GM23338 (cell line): ENCODE measurements at regions not wholly inside any gene's neighbourhood (a gene's known extent, or its start where the extent isn't known, plus 50 kb on each side); places are given as distances from the start of the nearest gene placed in this dataset.
A peak's percentile ranks its signal among the peaks of the same experiment; 100 is the strongest.

ENCODE experiments used
- ATAC-seq: fragments of 200-7000 bp; cut with Tn5 transposase; 3 replicates; pipeline ENCODE4 v1.9.1; 2020
- DNase-seq: peaks from one replicate; pipeline ENCODE4 v3.0.0-alpha.2; 2015; ENCODE audit warnings: low spot score
- H2AFZ ChIP-seq: fragments of 200-600 bp; sonication (generic); 2 replicates; pipeline ENCODE4 v1.8.0; 2016; ENCODE audit warnings: antibody characterized with exemption, mild to moderate bottlenecking, moderate library complexity
- H3F3A ChIP-seq: fragments of 200-600 bp; sonication (generic); replicated peaks from 2 replicates; pipeline ENCODE4 v1.8.0; 2017; ENCODE audit warnings: antibody characterized with exemption, mixed run types, low read depth
- H3K27ac ChIP-seq: fragments of 200-600 bp; sonication (generic); 2 replicates; pipeline ENCODE4 v1.6.1; 2016; ENCODE audit warnings: low read depth
- H3K27me3 ChIP-seq: fragments of 200-600 bp; sonication (generic); 2 replicates; pipeline ENCODE4 v1.8.0; 2016; ENCODE audit warnings: mild to moderate bottlenecking, mixed run types, moderate library complexity; ENCODE audit not compliant: insufficient read depth
- H3K36me3 ChIP-seq: fragments of 200-600 bp; sonication (generic); 2 replicates; pipeline ENCODE4 v1.8.0; 2016; ENCODE audit warnings: mild to moderate bottlenecking; ENCODE audit not compliant: insufficient read depth
- H3K4me1 ChIP-seq: fragments of 200-600 bp; sonication (generic); 2 replicates; pipeline ENCODE4 v1.8.0; 2016; ENCODE audit warnings: mild to moderate bottlenecking, moderate library complexity; ENCODE audit not compliant: insufficient read depth
- H3K4me2 ChIP-seq: fragments of 200-600 bp; sonication (generic); 2 replicates; pipeline ENCODE4 v1.7.1; 2017; ENCODE audit warnings: mixed run types
- H3K4me3 ChIP-seq: fragments of 200-600 bp; sonication (generic); 2 replicates; pipeline ENCODE4 v1.6.1; 2016; ENCODE audit warnings: mixed run types
- H3K79me2 ChIP-seq: fragments of 200-600 bp; sonication (generic); replicated peaks from 2 replicates; pipeline ENCODE4 v1.8.0; 2017; ENCODE audit warnings: mild to moderate bottlenecking; ENCODE audit not compliant: insufficient read depth
- H3K9me2 ChIP-seq: fragments of 200-600 bp; sonication (generic); 2 replicates; pipeline ENCODE4 v1.8.0; 2017; ENCODE audit not compliant: insufficient read depth
- H4K20me1 ChIP-seq: fragments of 200-600 bp; sonication (generic); replicated peaks from 2 replicates; pipeline ENCODE4 v1.8.0; 2017; ENCODE audit warnings: mild to moderate bottlenecking; ENCODE audit not compliant: insufficient read depth
- H3K27ac Mint-ChIP-seq: 2 replicates; pipeline ENCODE4 v1.8.0; 2020; ENCODE audit warnings: inconsistent platforms, mild to moderate bottlenecking, moderate library complexity, mixed read lengths
- H3K27me3 Mint-ChIP-seq: 3 replicates; pipeline ENCODE4 v1.8.0; 2022; ENCODE audit warnings: low read depth, mild to moderate bottlenecking, moderate library complexity, mixed read lengths, inconsistent platforms; ENCODE audit not compliant: insufficient read depth, poor library complexity
- H3K36me3 Mint-ChIP-seq: 3 replicates; pipeline ENCODE4 v1.8.0; 2021; ENCODE audit warnings: low read depth, mild to moderate bottlenecking, inconsistent platforms, moderate library complexity, mixed read lengths
- H3K4me1 Mint-ChIP-seq: 3 replicates; pipeline ENCODE4 v1.8.0; 2020; ENCODE audit warnings: mild to moderate bottlenecking, inconsistent platforms, mixed read lengths
- H3K4me3 Mint-ChIP-seq: 3 replicates; pipeline ENCODE4 v1.8.0; 2021; ENCODE audit warnings: moderate library complexity, mild to moderate bottlenecking, inconsistent platforms, mixed read lengths
- H3K9me3 Mint-ChIP-seq: 3 replicates; pipeline ENCODE4 v1.8.0; 2020; ENCODE audit warnings: moderate library complexity, mild to moderate bottlenecking, inconsistent platforms, mixed read lengths
- CTCF ChIP-seq, 2 experiments: fragments of 200-600 bp in 1 of 2; sonication (generic) in 1 of 2; conservative IDR thresholded peaks; 2 replicates each; pipeline versions ENCODE4 v1.5.1 to v1.6.1; 2016 to 2017; ENCODE audit warnings: antibody characterized with exemption in 2 of 2, low read depth in 2 of 2, mild to moderate bottlenecking in 2 of 2, moderate library complexity in 1 of 2
- EZH2 ChIP-seq: fragments of 200-600 bp; sonication (generic); IDR thresholded peaks from one replicate; pipeline ENCODE4 v1.8.0; 2017; ENCODE audit warnings: antibody characterized with exemption, mild to moderate bottlenecking, low read depth; ENCODE audit not compliant: unreplicated experiment
- NANOG ChIP-seq: IDR thresholded peaks from 2 replicates; pipeline ENCODE4 v1.6.1; 2016; ENCODE audit warnings: antibody characterized with exemption, borderline replicate concordance
- ZNF114 ChIP-seq: fragments of 250-450 bp; sonication (Bioruptor Pico); IDR thresholded peaks from 2 replicates; pipeline ENCODE4 v1.5.0; 2020; ENCODE audit warnings: mild to moderate bottlenecking, moderate library complexity
- TF ChIP-seq, protein P1 (sequence below): IDR thresholded peaks from 2 replicates; pipeline ENCODE4 v1.6.1; 2016; ENCODE audit warnings: antibody characterized with exemption
- TF ChIP-seq, protein P2 (sequence below): fragments of 250-450 bp; sonication (Bioruptor Pico); IDR thresholded peaks from 2 replicates; pipeline ENCODE4 v1.5.0; 2020; ENCODE audit warnings: mild to moderate bottlenecking, moderate library complexity
- TF ChIP-seq, protein P3 (sequence below): IDR thresholded peaks from one replicate; pipeline ENCODE4 v1.6.1; 2018; ENCODE audit warnings: antibody characterized with exemption; ENCODE audit not compliant: unreplicated experiment

DNA sequence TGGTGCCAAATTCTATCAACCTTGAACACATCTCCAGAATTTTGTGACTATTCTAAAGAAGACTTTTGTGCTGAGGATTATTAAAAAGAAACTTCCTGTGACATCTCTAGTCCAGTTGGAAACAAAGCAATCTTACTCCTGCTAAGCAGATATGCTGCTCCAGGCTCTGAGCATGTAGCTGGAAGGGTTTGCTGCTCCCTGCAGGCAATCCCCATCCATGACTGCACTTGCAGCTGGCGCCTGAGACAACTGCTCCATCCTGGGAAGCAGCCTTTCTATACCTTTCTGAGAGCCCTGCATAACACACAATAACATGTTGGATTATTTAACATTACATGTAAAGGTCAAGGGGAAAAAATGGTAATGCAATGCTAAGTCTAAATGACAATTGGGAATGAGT lies 105.1 kb downstream of the NDUFA12 start:
- Histone ChIP-seq H4K20me1 (no peaks in the 10 kb centered on the region), H3K27me3 (no peaks in the 10 kb centered on the region), H3K9me2 (no peaks in the 10 kb centered on the region), H3F3A (no peaks in the 10 kb centered on the region), H3K4me1 (no peaks in the 10 kb centered on the region), H3K27ac (no peak overlapping the region), H3K4me2 (no peak overlapping the region), H3K4me3 (no peak overlapping the region), H3K36me3 (no peaks in the 10 kb centered on the region), H3K79me2 (no peaks in the 10 kb centered on the region), H2AFZ (no peak overlapping the region)
- peak; percentile 77 for ATAC-seq
- Mint-ChIP-seq H3K27ac (no peak overlapping the region), H3K4me1 (no peaks in the 10 kb centered on the region), H3K4me3 (no peak overlapping the region), H3K27me3 (peaks cover 5% of the 10 kb centered on the region), H3K36me3 (no peaks in the 10 kb centered on the region), H3K9me3 (no peaks in the 10 kb centered on the region)
- TF ChIP-seq CTCF (conservative IDR thresholded peaks at IDR 0.05; ENCODE audit: low read depth in 2 of 2) (peak; percentile 56 to 67), EZH2 (no peak)
- TF ChIP-seq, protein P1, sequence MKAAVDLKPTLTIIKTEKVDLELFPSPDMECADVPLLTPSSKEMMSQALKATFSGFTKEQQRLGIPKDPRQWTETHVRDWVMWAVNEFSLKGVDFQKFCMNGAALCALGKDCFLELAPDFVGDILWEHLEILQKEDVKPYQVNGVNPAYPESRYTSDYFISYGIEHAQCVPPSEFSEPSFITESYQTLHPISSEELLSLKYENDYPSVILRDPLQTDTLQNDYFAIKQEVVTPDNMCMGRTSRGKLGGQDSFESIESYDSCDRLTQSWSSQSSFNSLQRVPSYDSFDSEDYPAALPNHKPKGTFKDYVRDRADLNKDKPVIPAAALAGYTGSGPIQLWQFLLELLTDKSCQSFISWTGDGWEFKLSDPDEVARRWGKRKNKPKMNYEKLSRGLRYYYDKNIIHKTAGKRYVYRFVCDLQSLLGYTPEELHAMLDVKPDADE = no peak
- DNase-seq = peak; percentile 48

DNA sequence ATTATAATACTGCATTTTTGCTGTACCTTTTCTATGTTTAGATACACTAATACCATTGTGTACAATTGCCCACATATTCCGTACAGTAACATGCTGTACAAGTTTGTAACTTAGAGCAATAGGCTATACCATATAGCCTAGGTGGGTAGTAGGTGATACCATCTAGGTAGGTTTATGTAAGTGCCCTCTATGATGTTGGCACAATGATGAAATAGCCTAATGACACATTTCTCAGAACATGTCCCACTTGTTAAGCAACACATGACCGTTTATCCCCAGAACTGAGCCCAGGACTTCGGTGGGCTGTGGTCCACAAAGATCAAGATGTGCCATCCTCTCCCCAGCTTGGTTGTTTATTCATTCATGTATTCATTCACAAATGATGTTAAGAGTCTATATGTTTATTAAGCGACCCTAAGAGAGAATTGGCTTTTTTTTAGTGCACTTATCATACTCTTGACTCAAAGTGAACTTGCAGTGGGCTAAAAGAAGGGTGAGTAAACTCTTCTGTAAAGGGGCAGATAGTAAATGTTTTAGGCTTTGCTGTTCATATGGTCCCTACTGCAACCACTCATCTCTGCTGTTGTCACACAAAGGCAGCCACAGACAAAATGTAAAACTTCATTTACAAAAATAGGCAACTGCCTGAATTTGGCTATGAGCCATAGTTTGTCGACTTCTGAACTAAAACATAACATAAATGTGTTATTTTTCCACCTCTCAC lies 110.8 kb downstream of the NDUFA12 start:
- H3K4me1 Mint-ChIP-seq = no peaks in the 10 kb centered on the region
- TF ChIP-seq, protein P2, sequence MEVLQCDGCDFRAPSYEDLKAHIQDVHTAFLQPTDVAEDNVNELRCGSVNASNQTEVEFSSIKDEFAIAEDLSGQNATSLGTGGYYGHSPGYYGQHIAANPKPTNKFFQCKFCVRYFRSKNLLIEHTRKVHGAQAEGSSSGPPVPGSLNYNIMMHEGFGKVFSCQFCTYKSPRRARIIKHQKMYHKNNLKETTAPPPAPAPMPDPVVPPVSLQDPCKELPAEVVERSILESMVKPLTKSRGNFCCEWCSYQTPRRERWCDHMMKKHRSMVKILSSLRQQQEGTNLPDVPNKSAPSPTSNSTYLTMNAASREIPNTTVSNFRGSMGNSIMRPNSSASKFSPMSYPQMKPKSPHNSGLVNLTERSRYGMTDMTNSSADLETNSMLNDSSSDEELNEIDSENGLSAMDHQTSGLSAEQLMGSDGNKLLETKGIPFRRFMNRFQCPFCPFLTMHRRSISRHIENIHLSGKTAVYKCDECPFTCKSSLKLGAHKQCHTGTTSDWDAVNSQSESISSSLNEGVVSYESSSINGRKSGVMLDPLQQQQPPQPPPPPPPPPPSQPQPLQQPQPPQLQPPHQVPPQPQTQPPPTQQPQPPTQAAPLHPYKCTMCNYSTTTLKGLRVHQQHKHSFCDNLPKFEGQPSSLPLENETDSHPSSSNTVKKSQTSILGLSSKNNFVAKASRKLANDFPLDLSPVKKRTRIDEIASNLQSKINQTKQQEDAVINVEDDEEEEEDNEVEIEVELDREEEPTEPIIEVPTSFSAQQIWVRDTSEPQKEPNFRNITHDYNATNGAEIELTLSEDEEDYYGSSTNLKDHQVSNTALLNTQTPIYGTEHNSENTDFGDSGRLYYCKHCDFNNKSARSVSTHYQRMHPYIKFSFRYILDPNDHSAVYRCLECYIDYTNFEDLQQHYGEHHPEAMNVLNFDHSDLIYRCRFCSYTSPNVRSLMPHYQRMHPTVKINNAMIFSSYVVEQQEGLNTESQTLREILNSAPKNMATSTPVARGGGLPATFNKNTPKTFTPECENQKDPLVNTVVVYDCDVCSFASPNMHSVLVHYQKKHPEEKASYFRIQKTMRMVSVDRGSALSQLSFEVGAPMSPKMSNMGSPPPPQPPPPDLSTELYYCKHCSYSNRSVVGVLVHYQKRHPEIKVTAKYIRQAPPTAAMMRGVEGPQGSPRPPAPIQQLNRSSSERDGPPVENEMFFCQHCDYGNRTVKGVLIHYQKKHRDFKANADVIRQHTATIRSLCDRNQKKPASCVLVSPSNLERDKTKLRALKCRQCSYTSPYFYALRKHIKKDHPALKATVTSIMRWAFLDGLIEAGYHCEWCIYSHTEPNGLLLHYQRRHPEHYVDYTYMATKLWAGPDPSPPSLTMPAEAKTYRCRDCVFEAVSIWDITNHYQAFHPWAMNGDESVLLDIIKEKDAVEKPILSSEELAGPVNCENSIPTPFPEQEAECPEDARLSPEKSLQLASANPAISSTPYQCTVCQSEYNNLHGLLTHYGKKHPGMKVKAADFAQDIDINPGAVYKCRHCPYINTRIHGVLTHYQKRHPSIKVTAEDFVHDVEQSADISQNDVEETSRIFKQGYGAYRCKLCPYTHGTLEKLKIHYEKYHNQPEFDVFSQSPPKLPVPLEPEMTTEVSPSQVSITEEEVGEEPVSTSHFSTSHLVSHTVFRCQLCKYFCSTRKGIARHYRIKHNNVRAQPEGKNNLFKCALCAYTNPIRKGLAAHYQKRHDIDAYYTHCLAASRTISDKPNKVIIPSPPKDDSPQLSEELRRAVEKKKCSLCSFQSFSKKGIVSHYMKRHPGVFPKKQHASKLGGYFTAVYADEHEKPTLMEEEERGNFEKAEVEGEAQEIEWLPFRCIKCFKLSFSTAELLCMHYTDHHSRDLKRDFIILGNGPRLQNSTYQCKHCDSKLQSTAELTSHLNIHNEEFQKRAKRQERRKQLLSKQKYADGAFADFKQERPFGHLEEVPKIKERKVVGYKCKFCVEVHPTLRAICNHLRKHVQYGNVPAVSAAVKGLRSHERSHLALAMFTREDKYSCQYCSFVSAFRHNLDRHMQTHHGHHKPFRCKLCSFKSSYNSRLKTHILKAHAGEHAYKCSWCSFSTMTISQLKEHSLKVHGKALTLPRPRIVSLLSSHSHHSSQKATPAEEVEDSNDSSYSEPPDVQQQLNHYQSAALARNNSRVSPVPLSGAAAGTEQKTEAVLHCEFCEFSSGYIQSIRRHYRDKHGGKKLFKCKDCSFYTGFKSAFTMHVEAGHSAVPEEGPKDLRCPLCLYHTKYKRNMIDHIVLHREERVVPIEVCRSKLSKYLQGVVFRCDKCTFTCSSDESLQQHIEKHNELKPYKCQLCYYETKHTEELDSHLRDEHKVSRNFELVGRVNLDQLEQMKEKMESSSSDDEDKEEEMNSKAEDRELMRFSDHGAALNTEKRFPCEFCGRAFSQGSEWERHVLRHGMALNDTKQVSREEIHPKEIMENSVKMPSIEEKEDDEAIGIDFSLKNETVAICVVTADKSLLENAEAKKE (CRISPR knock-in tag) = no peak
- TF ChIP-seq ZNF114 (CRISPR knock-in tag) (no peak), NANOG (no peak)
- TF ChIP-seq, protein P3, sequence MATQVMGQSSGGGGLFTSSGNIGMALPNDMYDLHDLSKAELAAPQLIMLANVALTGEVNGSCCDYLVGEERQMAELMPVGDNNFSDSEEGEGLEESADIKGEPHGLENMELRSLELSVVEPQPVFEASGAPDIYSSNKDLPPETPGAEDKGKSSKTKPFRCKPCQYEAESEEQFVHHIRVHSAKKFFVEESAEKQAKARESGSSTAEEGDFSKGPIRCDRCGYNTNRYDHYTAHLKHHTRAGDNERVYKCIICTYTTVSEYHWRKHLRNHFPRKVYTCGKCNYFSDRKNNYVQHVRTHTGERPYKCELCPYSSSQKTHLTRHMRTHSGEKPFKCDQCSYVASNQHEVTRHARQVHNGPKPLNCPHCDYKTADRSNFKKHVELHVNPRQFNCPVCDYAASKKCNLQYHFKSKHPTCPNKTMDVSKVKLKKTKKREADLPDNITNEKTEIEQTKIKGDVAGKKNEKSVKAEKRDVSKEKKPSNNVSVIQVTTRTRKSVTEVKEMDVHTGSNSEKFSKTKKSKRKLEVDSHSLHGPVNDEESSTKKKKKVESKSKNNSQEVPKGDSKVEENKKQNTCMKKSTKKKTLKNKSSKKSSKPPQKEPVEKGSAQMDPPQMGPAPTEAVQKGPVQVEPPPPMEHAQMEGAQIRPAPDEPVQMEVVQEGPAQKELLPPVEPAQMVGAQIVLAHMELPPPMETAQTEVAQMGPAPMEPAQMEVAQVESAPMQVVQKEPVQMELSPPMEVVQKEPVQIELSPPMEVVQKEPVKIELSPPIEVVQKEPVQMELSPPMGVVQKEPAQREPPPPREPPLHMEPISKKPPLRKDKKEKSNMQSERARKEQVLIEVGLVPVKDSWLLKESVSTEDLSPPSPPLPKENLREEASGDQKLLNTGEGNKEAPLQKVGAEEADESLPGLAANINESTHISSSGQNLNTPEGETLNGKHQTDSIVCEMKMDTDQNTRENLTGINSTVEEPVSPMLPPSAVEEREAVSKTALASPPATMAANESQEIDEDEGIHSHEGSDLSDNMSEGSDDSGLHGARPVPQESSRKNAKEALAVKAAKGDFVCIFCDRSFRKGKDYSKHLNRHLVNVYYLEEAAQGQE = no peak
- H3K4me3 Mint-ChIP-seq = no peak overlapping the region
- no peaks in the 10 kb centered on the region for H3K36me3 Mint-ChIP-seq
- no peaks in the 10 kb centered on the region; the same call in 1 of the 2 replicates for H3K4me1 ChIP-seq
- no peak for ATAC-seq
- no peak overlapping the region for H3K27ac Mint-ChIP-seq
- no peaks in the 10 kb centered on the region for H3K27me3 ChIP-seq
- H3K27me3 Mint-ChIP-seq = no peaks in the 10 kb centered on the region
- H3F3A ChIP-seq = no peaks in the 10 kb centered on the region
- H2AFZ ChIP-seq = no peak overlapping the region
- H3K36me3 ChIP-seq = no peaks in the 10 kb centered on the region
- H3K27ac ChIP-seq = no peak overlapping the region
- no peak overlapping the region for H3K4me3 ChIP-seq
- no peak for DNase-seq
- H4K20me1 ChIP-seq = no peaks in the 10 kb centered on the region
- no peaks in the 10 kb centered on the region for H3K79me2 ChIP-seq
- H3K9me2 ChIP-seq = no peaks in the 10 kb centered on the region
- H3K4me2 ChIP-seq = no peak overlapping the region
- no peaks in the 10 kb centered on the region for H3K9me3 Mint-ChIP-seq
